NCI-H526 treated with DMSO at 0.1 percent for 48 hours (cell line): ENCODE measurements at regions not wholly inside any gene's neighbourhood (a gene's known extent, or its start where the extent isn't known, plus 50 kb on each side); places are given as distances from the start of the nearest gene placed in this dataset.
A peak's percentile ranks its signal among the peaks of the same experiment; 100 is the strongest.
"Not testable (repeated sequence)": the region's sequence is repeated elsewhere in the genome, so short reads cannot be mapped to it uniquely, and the experiment has no call there.

ENCODE experiments used
- DNase-seq: peaks from one replicate; lab custom pipeline; 2025; lab: John Stamatoyannopoulos, UW

- DNase-seq = no peak
These were observed 511.4 kb downstream of the RNF144A start for GRCh38 chr2:7428454-7429204.

GRCh38 chr2:7429733-7430132 lies 512.5 kb downstream of the RNF144A start:
- DNase-seq = no peak

- DNase-seq = no peak
These were observed 513.2 kb downstream of the RNF144A start for GRCh38 chr2:7430421-7430868.

GRCh38 chr2:7430869-7431641 lies 513.8 kb downstream of the RNF144A start:
- DNase-seq = peak; percentile 41

- DNase-seq = no peak
These were observed 515.2 kb downstream of the RNF144A start for GRCh38 chr2:7432436-7432835.

- DNase-seq = no peak
These were observed 519.1 kb downstream of the RNF144A start for GRCh38 chr2:7436096-7436906.

GRCh38 chr2:7437141-7437540 lies 519.9 kb downstream of the RNF144A start:
- DNase-seq = no peak

GRCh38 chr2:7437716-7438632 lies 520.8 kb downstream of the RNF144A start:
- DNase-seq = no peak

- no peak for DNase-seq
These were observed 521.6 kb downstream of the RNF144A start for GRCh38 chr2:7438855-7439254.

GRCh38 chr2:7440977-7441376 lies 523.8 kb downstream of the RNF144A start:
- DNase-seq = no peak

GRCh38 chr2:7441841-7442240 lies 524.6 kb downstream of the RNF144A start:
- not testable (repeated sequence) for DNase-seq

- no peak for DNase-seq
These were observed 527.4 kb downstream of the RNF144A start for GRCh38 chr2:7444626-7445025.

GRCh38 chr2:7448578-7449264 lies 531.5 kb downstream of the RNF144A start:
- no peak for DNase-seq

GRCh38 chr2:7449298-7449697 lies 532.1 kb downstream of the RNF144A start:
- DNase-seq = no peak

- no peak for DNase-seq
These were observed 533.1 kb downstream of the RNF144A start for GRCh38 chr2:7450188-7450832.

- no peak for DNase-seq
These were observed 533.6 kb downstream of the RNF144A start for GRCh38 chr2:7450833-7451190.

GRCh38 chr2:7452110-7452876 lies 535.1 kb downstream of the RNF144A start:
- DNase-seq = no peak

GRCh38 chr2:7454592-7454991 lies 537.4 kb downstream of the RNF144A start:
- no peak for DNase-seq

- DNase-seq = no peak
These were observed 539.5 kb downstream of the RNF144A start for GRCh38 chr2:7456762-7457161.

GRCh38 chr2:7458066-7458465 lies 540.9 kb downstream of the RNF144A start:
- no peak for DNase-seq
